ENCODE measurements at regions not wholly inside any gene's neighbourhood (a gene's known extent, or its start where the extent isn't known, plus 50 kb on each side); places are given as distances from the start of the nearest gene placed in this dataset.

DNA sequence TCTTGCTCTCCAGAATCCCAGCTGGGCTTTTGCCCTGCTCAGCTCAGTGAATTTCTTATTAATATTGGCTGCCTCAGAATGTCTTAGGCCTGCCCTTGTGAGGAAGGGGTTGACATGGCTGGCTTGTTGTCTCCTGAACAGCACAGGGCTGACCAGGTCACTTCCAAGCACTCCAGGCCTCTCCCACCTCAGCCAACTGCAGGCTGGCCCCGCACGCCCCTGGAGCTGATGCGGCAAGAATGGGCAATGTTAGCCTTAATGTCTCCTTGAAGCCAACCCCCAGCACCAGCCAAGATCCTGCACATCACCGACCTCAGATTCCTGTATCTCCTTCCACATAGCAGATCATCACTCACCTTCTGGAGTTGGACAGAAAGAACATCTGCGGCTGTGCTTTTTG lies 598.6 kb downstream of the AJAP1 start:
- ATAC-seq (ENCODE audit: low FRiP score) (no peak), DNase-seq (ENCODE audit: low spot score) (no peak)
- no peak for TF ChIP-seq CTCF (IDR thresholded peaks at IDR 0.05)

DNA sequence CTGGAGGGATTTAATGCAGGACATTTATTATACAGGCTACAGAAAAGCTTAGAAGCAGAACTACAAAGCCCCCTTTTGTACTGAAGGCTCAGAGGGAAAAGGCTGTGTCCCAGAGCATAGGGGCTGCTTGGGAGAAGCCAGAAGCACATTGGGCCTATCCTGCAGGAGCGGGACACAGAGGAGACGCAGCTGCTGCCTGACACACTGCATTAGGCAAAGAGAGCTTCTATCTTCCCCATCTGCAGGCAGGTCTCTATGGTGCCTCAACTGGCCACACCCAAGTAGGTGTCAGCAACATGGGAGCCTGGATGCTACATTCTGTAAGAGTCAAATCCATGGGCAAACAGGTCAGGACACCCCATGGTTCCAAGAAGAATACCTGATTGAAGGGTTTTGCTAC lies 595.9 kb downstream of the AJAP1 start:
- no peak for TF ChIP-seq CTCF (IDR thresholded peaks at IDR 0.05)
- ATAC-seq (ENCODE audit: low FRiP score): no peak
- no peak for DNase-seq (ENCODE audit: low spot score)

DNA sequence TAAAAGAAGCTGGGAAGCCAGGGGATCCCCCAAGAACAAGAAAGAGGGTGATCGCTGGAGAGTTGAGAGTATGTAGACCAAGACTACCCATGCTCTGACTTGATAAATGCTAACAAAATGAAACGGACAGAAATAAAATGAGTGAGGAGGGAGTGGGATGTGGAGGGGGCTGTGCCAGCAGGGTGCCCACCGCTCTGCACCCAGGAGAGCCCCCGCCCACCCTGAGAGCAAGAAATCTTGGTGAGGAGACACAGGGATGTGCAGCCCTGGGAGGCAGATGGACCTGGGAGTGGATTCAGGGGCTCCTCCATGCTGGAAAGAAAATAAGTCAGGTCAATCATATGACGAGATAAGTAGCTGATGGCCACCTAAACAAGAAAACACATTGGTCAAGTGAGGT lies 590.9 kb downstream of the AJAP1 start:
- DNase-seq (ENCODE audit: low spot score): no peak
- no peak for TF ChIP-seq CTCF (IDR thresholded peaks at IDR 0.05)
- no peak for ATAC-seq (ENCODE audit: low FRiP score)

- ATAC-seq (ENCODE audit: low FRiP score): no peak
These were observed 590.3 kb downstream of the AJAP1 start for GRCh38 chr1:5244631-5245285.

GRCh38 chr1:5242850-5243249 lies 588.4 kb downstream of the AJAP1 start:
- no peak for TF ChIP-seq CTCF (IDR thresholded peaks at IDR 0.05)
- ATAC-seq (ENCODE audit: low FRiP score) (no peak), DNase-seq (ENCODE audit: low spot score) (no peak)

More at GRCh38 chr1:5244631-5245285, 590.3 kb downstream of the AJAP1 start:
- no peak for DNase-seq (ENCODE audit: low spot score)
- no peak for TF ChIP-seq CTCF (IDR thresholded peaks at IDR 0.05)

DNA sequence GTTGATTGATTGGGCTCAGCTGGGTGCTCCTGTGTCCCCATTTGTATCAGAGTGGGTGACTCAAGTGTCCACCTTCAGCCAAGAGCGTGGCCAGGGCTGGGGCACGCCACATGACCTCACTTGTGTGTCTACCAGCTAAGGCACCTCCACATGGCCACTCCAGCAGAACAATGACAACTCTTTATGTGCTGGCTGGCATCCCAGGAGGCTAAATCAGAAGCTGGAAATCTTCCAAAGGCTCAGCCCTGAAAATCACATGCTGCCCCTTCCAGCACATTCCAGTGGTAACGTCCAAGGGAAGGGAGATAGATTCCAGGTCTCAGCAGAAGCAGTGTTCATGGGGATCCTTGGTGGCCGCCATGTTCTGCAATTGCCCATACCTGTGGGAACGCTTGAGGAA lies 585.5 kb downstream of the AJAP1 start:
- no peak for DNase-seq (ENCODE audit: low spot score)
- TF ChIP-seq CTCF (IDR thresholded peaks at IDR 0.05): no peak
- ATAC-seq (ENCODE audit: low FRiP score): no peak

DNA sequence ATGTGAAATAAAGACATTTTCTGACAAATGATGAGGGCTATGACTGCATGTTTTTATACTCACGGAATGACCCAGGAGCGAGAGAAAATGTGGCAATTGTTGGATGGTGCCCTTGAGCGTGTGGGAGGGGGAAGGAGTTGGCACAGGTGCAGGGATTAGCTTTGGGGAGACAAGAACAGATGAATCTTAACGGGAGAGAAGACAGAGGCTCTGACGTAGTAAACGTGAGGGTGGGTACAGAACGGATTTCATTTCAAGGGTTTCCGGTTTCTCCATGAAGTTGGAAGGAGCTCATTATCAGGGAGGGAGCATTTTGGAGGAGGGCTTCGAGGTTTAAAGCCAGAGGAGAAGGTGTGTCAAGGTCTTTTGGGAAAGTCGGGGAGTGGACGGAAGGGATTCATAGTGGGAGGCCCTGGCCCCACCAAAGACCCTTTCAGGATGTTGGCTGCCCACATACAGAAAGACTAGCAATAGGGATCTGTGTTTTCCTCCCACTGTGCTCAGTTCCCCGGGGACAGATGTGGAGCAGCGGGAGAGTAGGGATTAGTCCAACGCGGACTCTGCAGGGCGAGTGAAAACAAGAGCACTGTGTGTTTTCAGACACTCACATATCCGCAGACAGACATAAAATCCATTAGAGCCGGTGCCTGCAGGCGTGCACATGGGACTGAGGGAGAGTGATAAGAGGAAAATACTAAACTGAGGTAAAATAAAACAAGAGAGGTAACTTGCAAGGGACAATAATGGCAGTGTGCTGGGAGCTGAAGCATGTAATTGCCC lies 584.1 kb downstream of the AJAP1 start:
- ATAC-seq (ENCODE audit: low FRiP score) (no peak), DNase-seq (ENCODE audit: low spot score) (no peak)
- no peak for TF ChIP-seq CTCF (IDR thresholded peaks at IDR 0.05)

All from omental fat pad (tissue), 3 donors.